ENCODE measurements at regions not wholly inside any gene's neighbourhood (a gene's known extent, or its start where the extent isn't known, plus 50 kb on each side); places are given as distances from the start of the nearest gene placed in this dataset.

GRCh38 chr4:117478702-117479101, 393.3 kb upstream of the TRAM1L1 start:
- no peak for TF ChIP-seq CTCF (IDR thresholded peaks at IDR 0.05; ENCODE audit: poor library complexity, severe bottlenecking)
- no peak for ATAC-seq (ENCODE audit: low read depth)
- H3K9me3 ChIP-seq (ENCODE audit: severe bottlenecking), result no peaks in the 10 kb centered on the region
- H3K4me1 ChIP-seq (ENCODE audit: insufficient read depth, poor library complexity, severe bottlenecking), result peaks cover 4% of the 10 kb centered on the region
- no peaks in the 10 kb centered on the region for H3K27me3 ChIP-seq (ENCODE audit: insufficient read depth, poor library complexity, severe bottlenecking)
- no peak overlapping the region for H3K4me3 ChIP-seq (ENCODE audit: severe bottlenecking)
- no peak for DNase-seq (ENCODE audit: low spot score)
- no peaks in the 10 kb centered on the region for H3K36me3 ChIP-seq (ENCODE audit: low read depth)
- H3K27ac ChIP-seq (ENCODE audit: poor library complexity, severe bottlenecking), result no peak overlapping the region

GRCh38 chr4:117479673-117480072, 394.3 kb upstream of the TRAM1L1 start:
- Histone ChIP-seq H3K36me3 (ENCODE audit: low read depth) (no peaks in the 10 kb centered on the region), H3K4me3 (ENCODE audit: severe bottlenecking) (no peak overlapping the region)
- no peak for DNase-seq (ENCODE audit: low spot score)

GRCh38 chr4:117481742-117482141, 396.4 kb upstream of the TRAM1L1 start:
- no peak for TF ChIP-seq CTCF (IDR thresholded peaks at IDR 0.05; ENCODE audit: poor library complexity, severe bottlenecking)
- ATAC-seq (ENCODE audit: low read depth) (peak; percentile 53; the same call in 2 of the 3 replicates), DNase-seq (ENCODE audit: low spot score) (no peak)

More at GRCh38 chr4:117479673-117480072, 394.3 kb upstream of the TRAM1L1 start:
- H3K27me3 ChIP-seq (ENCODE audit: insufficient read depth, poor library complexity, severe bottlenecking), result no peaks in the 10 kb centered on the region
- H3K4me1 ChIP-seq (ENCODE audit: insufficient read depth, poor library complexity, severe bottlenecking), result peaks cover 4% of the 10 kb centered on the region
- no peak for TF ChIP-seq CTCF (IDR thresholded peaks at IDR 0.05; ENCODE audit: poor library complexity, severe bottlenecking)
- ATAC-seq (ENCODE audit: low read depth), result peak; percentile 19; the same call in 1 of the 3 replicates
- no peaks in the 10 kb centered on the region for H3K9me3 ChIP-seq (ENCODE audit: severe bottlenecking)
- no peak overlapping the region for H3K27ac ChIP-seq (ENCODE audit: poor library complexity, severe bottlenecking)

GRCh38 chr4:117488692-117489091, 403.3 kb upstream of the TRAM1L1 start:
- no peaks in the 10 kb centered on the region for H3K36me3 ChIP-seq (ENCODE audit: low read depth)
- no peaks in the 10 kb centered on the region for H3K27me3 ChIP-seq (ENCODE audit: insufficient read depth, poor library complexity, severe bottlenecking)
- no peak for TF ChIP-seq CTCF (IDR thresholded peaks at IDR 0.05; ENCODE audit: poor library complexity, severe bottlenecking)
- no peaks in the 10 kb centered on the region for H3K4me1 ChIP-seq (ENCODE audit: insufficient read depth, poor library complexity, severe bottlenecking)
- no peak for ATAC-seq (ENCODE audit: low read depth)
- no peak for DNase-seq (ENCODE audit: low spot score)
- H3K4me3 ChIP-seq (ENCODE audit: severe bottlenecking), result no peak overlapping the region
- H3K27ac ChIP-seq (ENCODE audit: poor library complexity, severe bottlenecking), result no peak overlapping the region
- H3K9me3 ChIP-seq (ENCODE audit: severe bottlenecking), result no peaks in the 10 kb centered on the region

More at GRCh38 chr4:117481742-117482141, 396.4 kb upstream of the TRAM1L1 start:
- no peaks in the 10 kb centered on the region for H3K9me3 ChIP-seq (ENCODE audit: severe bottlenecking)
- H3K4me3 ChIP-seq (ENCODE audit: severe bottlenecking), result no peak overlapping the region
- no peaks in the 10 kb centered on the region for H3K36me3 ChIP-seq (ENCODE audit: low read depth)
- peaks cover 4% of the 10 kb centered on the region for H3K4me1 ChIP-seq (ENCODE audit: insufficient read depth, poor library complexity, severe bottlenecking)
- no peaks in the 10 kb centered on the region for H3K27me3 ChIP-seq (ENCODE audit: insufficient read depth, poor library complexity, severe bottlenecking)
- no peak overlapping the region for H3K27ac ChIP-seq (ENCODE audit: poor library complexity, severe bottlenecking)

GRCh38 chr4:117489107-117489506, 403.7 kb upstream of the TRAM1L1 start:
- TF ChIP-seq CTCF (IDR thresholded peaks at IDR 0.05; ENCODE audit: poor library complexity, severe bottlenecking), result no peak
- H3K4me1 ChIP-seq (ENCODE audit: insufficient read depth, poor library complexity, severe bottlenecking), result no peaks in the 10 kb centered on the region
- H3K27me3 ChIP-seq (ENCODE audit: insufficient read depth, poor library complexity, severe bottlenecking), result no peaks in the 10 kb centered on the region
- no peaks in the 10 kb centered on the region for H3K9me3 ChIP-seq (ENCODE audit: severe bottlenecking)
- no peak for ATAC-seq (ENCODE audit: low read depth)
- no peaks in the 10 kb centered on the region for H3K36me3 ChIP-seq (ENCODE audit: low read depth)
- no peak for DNase-seq (ENCODE audit: low spot score)
- H3K4me3 ChIP-seq (ENCODE audit: severe bottlenecking), result no peak overlapping the region
- no peak overlapping the region for H3K27ac ChIP-seq (ENCODE audit: poor library complexity, severe bottlenecking)
